Activated CD8-positive, alpha-beta memory T cell treated with anti-CD3 and anti-CD28 coated beads, Interleukin-2, amount 10 ng/mL, durations not matched to agents 7 days and 5 days (primary cell): ENCODE measurements at regions not wholly inside any gene's neighbourhood (a gene's known extent, or its start where the extent isn't known, plus 50 kb on each side); places are given as distances from the start of the nearest gene placed in this dataset.
"Not testable (repeated sequence)": the region's sequence is repeated elsewhere in the genome, so short reads cannot be mapped to it uniquely, and the experiment has no call there.

Experiments used
- ATAC-seq: fragments of 150-1000 bp; cut with Tn5 transposase; one replicate; pipeline ENCODE4 v1.10.0; 2021; ENCODE audit warnings: moderate library complexity
- CTCF ChIA-PET: fragments of 350-600 bp; sonication (Branson Sonifier 250); formaldehyde crosslinking; loops from one replicate; lab custom pipeline; 2021; ENCODE audit warnings: antibody characterized with exemption; lab: Charles Lee
- DNase-seq: peaks from one replicate; pipeline ENCODE4 v3.0.0-alpha.2; 2020
- H3K27ac Mint-ChIP-seq: one replicate; pipeline ENCODE4 v1.8.0; 2021; ENCODE audit warnings: mild to moderate bottlenecking, mixed read lengths
- H3K27me3 Mint-ChIP-seq: one replicate; pipeline ENCODE4 v1.8.0; 2021; ENCODE audit warnings: mixed read lengths
- H3K36me3 Mint-ChIP-seq: one replicate; pipeline ENCODE4 v1.8.0; 2021; ENCODE audit warnings: mild to moderate bottlenecking, mixed read lengths
- H3K4me1 Mint-ChIP-seq: one replicate; pipeline ENCODE4 v1.8.0; 2021; ENCODE audit warnings: mixed read lengths
- H3K4me3 Mint-ChIP-seq: one replicate; pipeline ENCODE4 v1.8.0; 2021; ENCODE audit warnings: mild to moderate bottlenecking, moderate library complexity, mixed read lengths
- H3K9me3 Mint-ChIP-seq: one replicate; pipeline ENCODE4 v1.8.0; 2022; ENCODE audit warnings: low read depth, mixed read lengths

DNA sequence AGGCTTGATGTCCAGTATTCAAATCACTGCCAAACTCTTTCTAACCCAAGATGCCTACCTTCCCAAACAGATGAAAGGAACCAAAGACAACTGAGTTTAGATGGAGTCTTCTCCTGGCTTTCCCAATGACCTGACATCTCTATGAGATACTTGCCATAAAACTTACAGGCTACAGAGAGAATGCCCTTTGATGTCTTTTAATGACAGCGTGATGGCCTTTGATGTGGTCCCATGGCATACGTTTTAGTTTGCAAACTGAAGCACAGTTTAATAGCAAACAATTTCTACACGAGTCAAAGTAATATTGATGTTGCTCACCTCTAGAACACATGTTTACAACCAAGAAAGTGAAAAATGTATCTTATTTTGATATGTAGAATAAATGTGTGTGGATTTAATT is 73.2 kb downstream of the ZIC4 start:
- Mint-ChIP-seq H3K4me3 (no peak overlapping the region), H3K36me3 (no peaks in the 10 kb centered on the region), H3K4me1 (no peaks in the 10 kb centered on the region), H3K9me3 (no peaks in the 10 kb centered on the region), H3K27ac (no peak overlapping the region), H3K27me3 (no peaks in the 10 kb centered on the region)
- CTCF ChIA-PET: no interaction called here
- no peak for ATAC-seq
- no peak for DNase-seq

- no peaks in the 10 kb centered on the region for H3K4me1 Mint-ChIP-seq
- H3K36me3 Mint-ChIP-seq: no peaks in the 10 kb centered on the region
- H3K27ac Mint-ChIP-seq: no peak overlapping the region
- no peak for ATAC-seq
- DNase-seq: no peak
- CTCF ChIA-PET: no interaction called here
- H3K27me3 Mint-ChIP-seq: no peaks in the 10 kb centered on the region
- no peak overlapping the region for H3K4me3 Mint-ChIP-seq
- peaks cover 3% of the 10 kb centered on the region for H3K9me3 Mint-ChIP-seq
Measured at GRCh38 chr3:147328711-147329110, 77.6 kb downstream of the ZIC4 start.

GRCh38 chr3:147324356-147324755 is 82.0 kb downstream of the ZIC4 start:
- DNase-seq (no peak), ATAC-seq (no peak)
- no peak overlapping the region for H3K4me3 Mint-ChIP-seq
- no peaks in the 10 kb centered on the region for H3K4me1 Mint-ChIP-seq
- no peaks in the 10 kb centered on the region for H3K36me3 Mint-ChIP-seq
- H3K27me3 Mint-ChIP-seq: no peaks in the 10 kb centered on the region
- H3K9me3 Mint-ChIP-seq: peaks cover 3% of the 10 kb centered on the region
- CTCF ChIA-PET: no interaction called here
- no peak overlapping the region for H3K27ac Mint-ChIP-seq

DNA sequence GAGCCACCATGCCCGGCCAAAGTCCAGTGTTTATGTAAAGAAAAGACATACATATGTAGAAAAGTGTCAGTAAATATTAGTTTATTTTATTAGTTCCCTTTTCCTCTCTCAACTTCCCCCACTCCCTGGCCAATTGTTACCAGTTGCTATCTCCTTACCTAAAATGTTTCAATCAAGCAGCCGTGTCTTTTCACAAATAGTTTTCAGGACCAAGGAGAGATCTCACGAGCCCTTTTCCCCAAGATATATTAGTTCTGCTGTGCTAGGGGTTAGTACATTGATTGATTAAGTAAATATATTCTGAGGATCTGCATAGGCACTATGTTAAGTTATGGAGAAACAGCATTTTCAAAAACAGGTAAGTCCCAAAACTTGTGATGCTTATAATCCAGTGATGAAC is 87.4 kb downstream of the ZIC4 start:
- no peaks in the 10 kb centered on the region for H3K27me3 Mint-ChIP-seq
- CTCF ChIA-PET: no interaction called here
- DNase-seq (no peak), ATAC-seq (no peak)
- no peak overlapping the region for H3K27ac Mint-ChIP-seq
- H3K4me1 Mint-ChIP-seq: no peaks in the 10 kb centered on the region
- no peaks in the 10 kb centered on the region for H3K36me3 Mint-ChIP-seq
- H3K9me3 Mint-ChIP-seq: no peaks in the 10 kb centered on the region
- no peak overlapping the region for H3K4me3 Mint-ChIP-seq

- H3K9me3 Mint-ChIP-seq, H3K4me3 Mint-ChIP-seq, CTCF ChIA-PET, H3K27me3 Mint-ChIP-seq, DNase-seq, H3K27ac Mint-ChIP-seq, H3K36me3 Mint-ChIP-seq, ATAC-seq, H3K4me1 Mint-ChIP-seq: not testable (repeated sequence)
Measured at GRCh38 chr3:147317080-147317479, 89.3 kb downstream of the ZIC4 start.

GRCh38 chr3:147313513-147313912 is 92.8 kb downstream of the ZIC4 start:
- no peak for ATAC-seq
- no peaks in the 10 kb centered on the region for H3K27me3 Mint-ChIP-seq

DNA sequence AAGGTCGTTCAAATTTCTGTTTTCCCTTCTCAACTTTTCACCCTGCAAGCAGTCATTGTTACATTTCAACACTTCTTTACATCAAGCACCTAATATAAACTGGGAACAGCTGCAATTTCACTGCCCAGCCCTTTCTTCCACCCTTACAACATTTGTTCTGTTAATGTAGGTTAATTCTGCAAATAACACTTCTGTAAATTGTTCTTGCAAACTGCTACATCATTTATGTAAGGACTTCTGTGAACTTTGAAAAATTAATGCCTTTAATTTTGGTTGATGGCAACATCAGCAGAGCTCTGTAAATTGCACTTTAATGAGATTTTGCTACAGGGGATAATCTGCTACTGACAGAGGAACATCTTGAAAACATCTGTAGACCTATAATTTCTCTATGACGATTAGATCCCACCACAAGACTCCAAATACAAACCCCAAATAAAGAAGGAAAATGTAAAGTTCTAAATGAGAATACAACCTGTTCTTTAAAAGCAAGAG is 93.5 kb downstream of the ZIC4 start:
- Mint-ChIP-seq H3K9me3 (no peaks in the 10 kb centered on the region), H3K27me3 (no peaks in the 10 kb centered on the region), H3K4me3 (no peak overlapping the region), H3K27ac (no peak overlapping the region), H3K4me1 (no peaks in the 10 kb centered on the region), H3K36me3 (no peaks in the 10 kb centered on the region)
- ATAC-seq (no peak), DNase-seq (no peak)
- CTCF ChIA-PET: no interaction called here

More at GRCh38 chr3:147313513-147313912, 92.8 kb downstream of the ZIC4 start:
- no peak for DNase-seq
- H3K4me1 Mint-ChIP-seq: no peaks in the 10 kb centered on the region
- no peaks in the 10 kb centered on the region for H3K9me3 Mint-ChIP-seq
- no peak overlapping the region for H3K4me3 Mint-ChIP-seq
- H3K36me3 Mint-ChIP-seq: no peaks in the 10 kb centered on the region
- no peak overlapping the region for H3K27ac Mint-ChIP-seq
- CTCF ChIA-PET: no interaction called here

DNA sequence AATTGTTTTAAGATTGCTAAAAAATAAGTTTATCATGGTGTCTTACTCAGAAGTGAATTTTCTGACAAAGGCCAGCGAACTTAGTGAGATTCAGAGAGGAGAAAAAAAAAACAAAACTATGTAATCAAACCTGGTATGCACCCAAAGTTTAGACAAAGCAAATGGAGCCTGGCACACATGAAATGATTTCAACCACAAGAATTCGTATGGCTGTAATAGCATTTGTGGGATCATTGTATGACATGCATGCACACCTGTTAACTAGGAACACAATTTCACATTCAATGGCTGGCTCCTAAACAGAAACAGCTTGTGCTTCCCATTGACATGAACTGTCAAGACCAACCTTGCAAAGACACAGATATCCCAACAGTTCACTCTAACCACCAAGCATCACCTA is 94.6 kb downstream of the ZIC4 start:
- CTCF ChIA-PET: no interaction called here
- Mint-ChIP-seq H3K36me3 (no peaks in the 10 kb centered on the region), H3K27me3 (no peaks in the 10 kb centered on the region), H3K9me3 (no peaks in the 10 kb centered on the region), H3K27ac (no peak overlapping the region), H3K4me1 (no peaks in the 10 kb centered on the region), H3K4me3 (no peak overlapping the region)
- ATAC-seq (no peak), DNase-seq (no peak)

GRCh38 chr3:147305533-147306250 is 100.7 kb downstream of the ZIC4 start:
- Mint-ChIP-seq H3K27me3 (no peaks in the 10 kb centered on the region), H3K36me3 (no peaks in the 10 kb centered on the region), H3K4me1 (no peaks in the 10 kb centered on the region), H3K9me3 (peaks cover 2% of the 10 kb centered on the region), H3K27ac (no peak overlapping the region), H3K4me3 (no peak overlapping the region)
- CTCF ChIA-PET: no interaction called here
- ATAC-seq (no peak), DNase-seq (no peak)

GRCh38 chr3:147304756-147305155 is 101.6 kb downstream of the ZIC4 start:
- DNase-seq (no peak), ATAC-seq (no peak)
- Mint-ChIP-seq H3K4me3 (no peak overlapping the region), H3K4me1 (no peaks in the 10 kb centered on the region), H3K27ac (no peak overlapping the region), H3K27me3 (no peaks in the 10 kb centered on the region), H3K9me3 (peaks cover 5% of the 10 kb centered on the region), H3K36me3 (no peaks in the 10 kb centered on the region)
- CTCF ChIA-PET: no interaction called here

GRCh38 chr3:147301781-147302180 is 104.6 kb downstream of the ZIC4 start:
- no peaks in the 10 kb centered on the region for H3K27me3 Mint-ChIP-seq
- no peaks in the 10 kb centered on the region for H3K36me3 Mint-ChIP-seq
- CTCF ChIA-PET: no interaction called here
- DNase-seq (no peak), ATAC-seq (no peak)
- H3K4me3 Mint-ChIP-seq: no peak overlapping the region
- no peak overlapping the region for H3K27ac Mint-ChIP-seq
- peaks cover 5% of the 10 kb centered on the region for H3K9me3 Mint-ChIP-seq
- no peaks in the 10 kb centered on the region for H3K4me1 Mint-ChIP-seq

- CTCF ChIA-PET: no interaction called here
- no peaks in the 10 kb centered on the region for H3K27me3 Mint-ChIP-seq
- DNase-seq (no peak), ATAC-seq (no peak)
- no peaks in the 10 kb centered on the region for H3K4me1 Mint-ChIP-seq
- H3K36me3 Mint-ChIP-seq: no peaks in the 10 kb centered on the region
- H3K27ac Mint-ChIP-seq: no peak overlapping the region
- H3K4me3 Mint-ChIP-seq: no peak overlapping the region
- H3K9me3 Mint-ChIP-seq: peaks cover 5% of the 10 kb centered on the region
Measured at GRCh38 chr3:147299656-147300055, 106.7 kb downstream of the ZIC4 start.

- Mint-ChIP-seq H3K4me1 (no peaks in the 10 kb centered on the region), H3K4me3 (no peak overlapping the region), H3K27ac (no peak overlapping the region), H3K36me3 (no peaks in the 10 kb centered on the region), H3K9me3 (peaks cover 3% of the 10 kb centered on the region), H3K27me3 (no peaks in the 10 kb centered on the region)
- DNase-seq (no peak), ATAC-seq (no peak)
- CTCF ChIA-PET: no interaction called here
Measured at GRCh38 chr3:147298511-147298982, 107.8 kb downstream of the ZIC4 start.

DNA sequence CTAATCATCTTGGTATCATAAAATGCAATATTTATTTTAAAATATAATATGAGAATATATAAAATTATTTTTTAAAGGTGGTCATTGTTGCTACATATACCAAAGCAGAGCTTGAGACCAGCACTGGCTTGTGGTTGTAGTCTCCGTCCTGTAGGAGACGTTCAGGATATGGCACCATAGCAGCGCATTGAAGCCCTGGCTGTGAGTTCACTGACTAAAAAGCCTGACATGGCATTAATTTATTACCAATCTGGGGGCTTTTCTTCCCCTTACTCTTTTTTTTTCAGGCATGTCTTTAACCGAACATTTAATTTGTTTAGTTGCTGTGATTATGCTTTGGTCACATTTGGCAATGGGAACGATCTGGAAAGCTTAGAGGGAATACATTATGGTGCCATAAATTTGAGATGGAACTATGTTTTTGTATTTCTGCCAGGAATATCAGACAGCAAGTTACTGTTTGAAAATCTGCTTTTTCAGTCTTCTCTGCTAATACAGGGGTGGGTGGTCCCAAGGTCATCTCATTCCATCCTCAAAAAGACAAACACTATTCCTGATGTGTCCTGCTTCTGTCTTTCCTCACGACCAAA is 108.5 kb downstream of the ZIC4 start:
- CTCF ChIA-PET: no interaction called here
- DNase-seq (no peak), ATAC-seq (no peak)
- Mint-ChIP-seq H3K27me3 (no peaks in the 10 kb centered on the region), H3K36me3 (no peaks in the 10 kb centered on the region), H3K9me3 (peaks cover 3% of the 10 kb centered on the region), H3K4me3 (no peak overlapping the region), H3K4me1 (no peaks in the 10 kb centered on the region), H3K27ac (no peak overlapping the region)
